ENCODE measurements at regions not wholly inside any gene's neighbourhood (a gene's known extent, or its start where the extent isn't known, plus 50 kb on each side); places are given as distances from the start of the nearest gene placed in this dataset.

- Histone ChIP-seq H3K4me2 (ENCODE audit: low read length) (no peak overlapping the region), H3K4me1 (ENCODE audit: control insufficient read depth in 1 of 2, insufficient read depth in 2 of 2, low read length in 2 of 2) (peaks cover 10 to 22% of the 10 kb centered on the region in 2 experiments; a peak in 3 of 4 replicates), H3K36me3 (ENCODE audit: control insufficient read depth in 1 of 2, insufficient read depth in 2 of 2, low read length in 2 of 2) (no peaks in the 10 kb centered on the region), H3K9me3 (ENCODE audit: control insufficient read depth in 1 of 2, insufficient read depth in 1 of 2, low read depth in 1 of 2, low read length in 2 of 2) (no peaks in the 10 kb centered on the region), H4K20me1 (ENCODE audit: insufficient read depth) (no peaks in the 10 kb centered on the region), H2AFZ (ENCODE audit: low read depth, low read length, poor library complexity, severe bottlenecking) (no peak overlapping the region), H3K79me2 (ENCODE audit: insufficient read depth, low read length) (no peaks in the 10 kb centered on the region), H3K27ac (ENCODE audit: low read depth, low read length) (no peak overlapping the region), H3K4me3 (replicated peaks in 1 of 2; ENCODE audit: low read depth in 1 of 2, low read length in 2 of 2) (no peak overlapping the region), H3K9ac (ENCODE audit: low read length) (no peak overlapping the region), H3K27me3 (ENCODE audit: insufficient read depth, low read length) (no peaks in the 10 kb centered on the region), H3K9me2 (ENCODE audit: insufficient read depth) (no peaks in the 10 kb centered on the region)
- DNase-seq (ENCODE audit: low read depth, low spot score) (no peak), ATAC-seq (no peak)
- intact Hi-C loops (cut with micrococcal nuclease), result loop anchor here (5.0 to 10.0 kb wide), 4 partner anchors 270 to 783 kb away; no protein-coding TSS in a partner anchor
- TF ChIP-seq RAD21 (IDR thresholded peaks at IDR 0.05; ENCODE audit: low read depth) (no peak), SRF (IDR thresholded peaks at IDR 0.05; ENCODE audit: low read depth) (no peak), EZH2 (IDR thresholded peaks at IDR 0.05) (no peak), POLR2AphosphoS5 (IDR thresholded peaks at IDR 0.05; ENCODE audit: low read depth, low read length) (no peak), JUND (IDR thresholded peaks at IDR 0.05) (no peak), TCF7L2 (IDR thresholded peaks at IDR 0.05; ENCODE audit: borderline replicate concordance, extremely low read depth, insufficient read depth, insufficient read length) (no peak)
- POLR2A ChIA-PET, result no interaction called here
- no TSS peak for BruUV-seq (replicated peaks)
- CTCF ChIA-PET, result no interaction called here
- RAD21 ChIA-PET (ENCODE audit: low non-redundant PET in 1 of 2, low total read pairs in 2 of 2, uncharacterized antibody in 2 of 2, unreplicated experiment in 2 of 2), result no interaction called here
Observed at GRCh38 chr5:82644766-82645165, 366.6 kb upstream of the RPS23 start.

GRCh38 chr5:82644229-82644628, 366.1 kb upstream of the RPS23 start:
- no peak overlapping the region for H3K4me3 ChIP-seq (replicated peaks in 1 of 2; ENCODE audit: low read depth in 1 of 2, low read length in 2 of 2)
- H3K9me3 ChIP-seq (ENCODE audit: control insufficient read depth in 1 of 2, insufficient read depth in 1 of 2, low read depth in 1 of 2, low read length in 2 of 2), result no peaks in the 10 kb centered on the region
- intact Hi-C loops (cut with micrococcal nuclease), result loop anchor here (5.0 to 10.0 kb wide), 4 partner anchors 271 to 783 kb away; no protein-coding TSS in a partner anchor
- H3K9ac ChIP-seq (ENCODE audit: low read length), result no peak overlapping the region
- peaks cover 10 to 27% of the 10 kb centered on the region in 2 experiments; a peak in 3 of 4 replicates for H3K4me1 ChIP-seq (ENCODE audit: control insufficient read depth in 1 of 2, insufficient read depth in 2 of 2, low read length in 2 of 2)
- DNase-seq (ENCODE audit: low read depth, low spot score) (no peak), ATAC-seq (no peak)
- H3K79me2 ChIP-seq (ENCODE audit: insufficient read depth, low read length), result no peaks in the 10 kb centered on the region
- no peaks in the 10 kb centered on the region for H4K20me1 ChIP-seq (ENCODE audit: insufficient read depth)
- TF ChIP-seq TCF7L2 (IDR thresholded peaks at IDR 0.05; ENCODE audit: borderline replicate concordance, extremely low read depth, insufficient read depth, insufficient read length), result no peak
- no peak for TF ChIP-seq REST (IDR thresholded peaks at IDR 0.05; ENCODE audit: low read depth)
- BruUV-seq (replicated peaks), result no TSS peak
- POLR2A ChIA-PET, result no interaction called here
- RAD21 ChIA-PET (ENCODE audit: low non-redundant PET in 1 of 2, low total read pairs in 2 of 2, uncharacterized antibody in 2 of 2, unreplicated experiment in 2 of 2), result no interaction called here
- no peak overlapping the region for H2AFZ ChIP-seq (ENCODE audit: low read depth, low read length, poor library complexity, severe bottlenecking)
- no peaks in the 10 kb centered on the region for H3K9me2 ChIP-seq (ENCODE audit: insufficient read depth)
- no peak overlapping the region for H3K27ac ChIP-seq (ENCODE audit: low read depth, low read length)
- no peaks in the 10 kb centered on the region for H3K36me3 ChIP-seq (ENCODE audit: control insufficient read depth in 1 of 2, insufficient read depth in 2 of 2, low read length in 2 of 2)
- CTCF ChIA-PET, result no interaction called here
- no peaks in the 10 kb centered on the region for H3K27me3 ChIP-seq (ENCODE audit: insufficient read depth, low read length)
- no peak overlapping the region for H3K4me2 ChIP-seq (ENCODE audit: low read length)
